ENCODE measurements at regions not wholly inside any gene's neighbourhood (a gene's known extent, or its start where the extent isn't known, plus 50 kb on each side); places are given as distances from the start of the nearest gene placed in this dataset.
"Not testable (repeated sequence)": the region's sequence is repeated elsewhere in the genome, so short reads cannot be mapped to it uniquely, and the experiment has no call there.

DNA sequence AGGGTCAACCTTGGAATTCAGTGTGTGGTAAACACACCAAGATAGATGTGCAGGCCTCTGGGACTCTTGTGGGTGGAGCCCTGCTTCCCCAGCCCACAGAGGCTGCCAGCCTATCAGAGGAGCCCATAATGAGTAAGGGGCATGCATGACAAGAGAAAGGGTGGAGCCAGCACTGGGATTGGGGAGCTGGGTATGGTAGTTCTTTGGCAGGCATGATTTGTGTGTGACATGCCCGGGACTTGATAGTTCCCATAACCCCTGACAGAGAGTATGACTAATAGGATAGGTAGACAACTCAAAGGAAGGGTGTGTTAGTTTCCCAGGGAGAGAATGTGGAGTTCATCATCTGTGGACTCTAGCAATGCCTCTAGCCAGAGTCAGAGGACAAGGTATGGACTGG, 143.0 kb downstream of the EMP1 start:
- DNase-seq, result no peak

DNA sequence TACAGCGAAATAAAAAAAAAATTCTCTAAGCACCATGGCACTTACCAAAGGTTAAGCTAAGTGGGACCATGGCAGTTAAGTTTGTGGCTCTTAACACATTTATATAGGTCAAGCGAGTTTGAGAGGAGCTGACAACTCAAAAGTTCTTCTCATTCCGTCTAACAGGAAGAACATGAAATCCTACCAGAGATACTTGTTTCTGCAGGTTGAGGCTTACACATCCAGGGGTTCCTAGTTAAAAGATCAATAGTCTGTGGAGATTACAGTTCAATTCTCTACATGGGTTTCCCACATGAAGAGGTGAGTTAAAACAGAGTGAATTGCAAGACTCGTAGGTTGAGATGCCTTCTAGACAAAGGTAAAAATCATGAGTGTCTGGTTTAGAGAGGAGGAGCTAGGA, 142.6 kb downstream of the EMP1 start:
- DNase-seq, result no peak

DNA sequence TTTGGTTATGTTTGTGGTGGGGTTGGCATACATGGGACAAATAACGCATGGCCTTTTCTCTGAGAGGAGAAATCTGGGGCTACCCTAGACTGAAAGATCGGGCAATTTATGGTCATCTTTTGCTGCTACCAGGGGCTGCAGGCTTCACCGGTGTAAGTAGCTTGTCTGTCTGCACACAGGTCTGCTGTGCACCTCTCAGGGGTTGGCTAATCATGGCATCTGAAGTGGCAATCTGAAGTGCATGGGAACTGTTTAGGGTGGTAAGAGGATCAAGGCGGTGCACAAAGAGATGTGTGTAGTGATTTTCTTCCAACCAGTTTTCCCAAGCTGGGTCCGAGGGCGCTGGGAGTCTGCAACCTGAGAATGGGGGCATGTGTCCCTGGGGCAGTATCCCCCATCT, 141.3 kb downstream of the EMP1 start:
- DNase-seq, result no peak

DNA sequence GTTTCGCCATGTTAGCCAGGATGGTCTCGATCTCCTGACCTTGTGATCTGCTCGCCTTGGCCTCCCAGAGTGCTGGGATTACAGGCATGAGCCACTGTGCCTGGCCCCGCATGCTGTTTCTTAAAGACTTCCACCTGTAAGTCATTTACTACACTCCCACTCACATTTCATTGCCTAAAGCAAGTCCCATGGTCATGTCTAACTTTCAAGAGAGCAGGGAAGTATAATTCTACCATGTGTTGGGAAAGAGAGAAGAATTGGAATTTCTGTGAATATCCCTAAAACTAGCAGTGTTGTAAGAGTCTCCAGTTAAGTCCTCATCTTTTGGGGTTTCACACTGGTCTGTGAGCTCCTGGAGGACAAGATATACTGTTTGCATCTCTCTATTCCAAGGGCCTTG, 139.7 kb downstream of the EMP1 start:
- DNase-seq, result no peak

DNA sequence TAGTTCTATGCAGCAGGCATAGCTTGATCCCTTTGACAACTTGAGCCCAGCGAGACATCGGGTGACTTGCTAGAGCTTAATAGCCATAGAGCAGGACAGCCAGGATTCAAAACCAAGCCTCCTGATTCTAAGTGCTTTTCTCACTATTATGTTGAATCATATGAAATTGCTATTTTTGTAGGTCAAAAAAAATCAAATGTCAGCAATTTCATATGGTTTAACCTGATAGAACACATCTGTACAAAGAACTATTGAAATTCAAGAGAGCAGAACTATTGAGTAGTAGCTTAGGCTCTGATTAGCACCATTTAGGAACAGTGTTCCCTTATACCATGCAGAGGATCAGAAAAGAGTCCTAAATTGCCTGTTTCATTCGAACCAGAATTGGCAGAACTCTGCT, 132.0 kb downstream of the EMP1 start:
- no peak for DNase-seq

DNA sequence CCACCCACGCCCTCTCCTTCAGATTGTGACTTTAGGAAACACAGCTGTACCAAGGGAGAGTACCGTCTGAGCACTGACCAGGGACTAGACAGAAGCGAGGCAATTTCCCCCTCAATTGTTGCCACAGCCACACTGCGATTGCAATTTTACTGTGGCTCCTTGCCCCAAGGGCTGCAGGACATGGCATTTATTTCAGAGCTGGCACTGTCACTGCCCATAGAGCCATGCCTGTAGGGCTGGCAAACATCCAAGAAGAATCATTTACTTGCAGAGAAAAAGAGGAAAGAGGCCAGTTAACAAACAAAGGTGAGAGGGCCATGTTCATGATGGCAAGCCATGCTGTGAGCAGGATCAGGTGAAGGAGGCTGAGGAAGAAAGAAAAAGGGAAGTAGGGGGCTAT, 129.6 kb downstream of the EMP1 start:
- no peak for DNase-seq

DNA sequence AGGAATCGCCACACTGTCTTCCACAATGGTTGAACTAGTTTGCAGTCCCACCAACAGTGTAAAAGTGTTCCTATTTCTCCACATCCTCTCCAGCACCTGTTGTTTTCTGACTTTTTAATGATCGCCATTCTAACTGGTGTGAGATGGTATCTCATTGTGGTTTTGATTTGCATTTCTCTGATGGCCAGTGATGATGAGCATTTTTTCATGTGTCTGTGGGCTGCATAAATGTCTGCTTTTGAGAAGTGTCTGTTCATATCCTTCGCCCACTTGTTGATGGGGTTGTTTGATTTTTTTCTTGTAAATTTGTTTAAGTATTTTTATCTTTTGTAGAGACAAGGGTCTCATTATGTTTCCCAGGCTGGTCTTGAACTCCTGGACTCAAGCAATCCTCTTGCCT, 128.5 kb downstream of the EMP1 start:
- DNase-seq, result not testable (repeated sequence)

DNA sequence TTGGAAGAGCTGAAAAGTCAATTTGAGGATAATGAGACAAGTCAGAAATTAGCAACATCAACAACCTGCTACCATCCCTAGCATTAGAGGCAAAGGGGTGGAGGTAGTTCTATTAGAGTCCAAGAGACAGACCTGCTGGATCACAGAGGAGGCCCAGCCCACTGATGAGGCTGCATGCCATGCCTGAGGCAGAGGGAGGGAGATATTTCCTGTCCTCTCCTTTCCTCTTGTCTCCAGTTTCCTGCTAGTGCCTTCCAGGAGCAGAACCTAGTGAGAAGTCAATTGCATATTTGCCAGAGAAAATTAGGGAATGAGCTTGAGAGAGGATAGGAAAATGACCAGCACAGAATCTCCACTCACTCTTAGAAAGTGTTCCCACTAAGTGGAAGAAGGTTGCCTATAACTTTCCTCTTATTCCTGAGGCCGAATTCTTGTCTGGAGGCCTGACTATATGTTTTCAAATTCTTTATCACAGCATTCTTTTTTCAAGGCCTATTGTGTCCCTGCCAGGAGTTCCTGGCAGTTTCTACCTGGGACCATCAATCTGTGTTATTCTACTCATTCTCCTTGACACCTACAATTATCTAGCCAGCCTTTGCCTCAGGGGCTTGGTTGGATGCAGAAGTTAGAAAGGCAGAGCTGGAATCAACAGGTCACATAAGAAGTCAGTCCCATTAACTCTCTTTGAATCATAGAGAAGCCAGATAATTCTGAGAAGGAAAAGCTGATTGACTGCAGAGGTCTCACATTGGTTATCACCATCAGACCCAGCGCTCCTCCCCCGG, 121.9 kb downstream of the EMP1 start:
- no peak for DNase-seq

DNA sequence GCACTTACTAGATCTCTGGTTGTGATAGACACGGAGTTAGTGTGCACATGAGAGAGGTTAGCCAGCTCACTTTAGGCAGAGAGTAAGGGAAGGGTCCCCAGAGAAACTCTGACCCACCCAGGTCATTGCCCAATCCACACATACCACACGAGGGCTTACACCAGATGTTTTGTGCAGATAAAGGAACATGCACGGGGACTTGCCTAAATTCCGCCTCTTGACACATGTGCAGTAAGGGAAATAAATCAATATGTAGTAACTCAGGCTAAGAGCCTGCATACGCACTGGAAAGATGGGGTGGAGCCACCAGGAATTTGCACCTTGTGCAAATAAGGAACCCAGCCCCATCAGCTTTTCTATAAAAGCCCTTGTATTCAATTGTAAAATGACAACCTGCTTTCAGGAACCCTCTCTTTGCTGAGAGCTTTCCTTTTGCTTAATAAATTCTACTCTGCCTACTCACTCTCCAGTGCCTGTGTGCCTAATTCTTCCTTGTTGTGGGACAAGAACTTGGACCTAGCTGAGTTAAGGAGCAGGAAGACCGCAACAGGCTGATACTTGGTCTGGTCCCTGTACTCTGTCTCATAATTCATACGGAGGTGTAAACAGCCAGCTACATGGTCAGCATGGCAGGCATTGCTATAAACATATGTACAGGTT, 120.2 kb downstream of the EMP1 start:
- no peak for DNase-seq

DNA sequence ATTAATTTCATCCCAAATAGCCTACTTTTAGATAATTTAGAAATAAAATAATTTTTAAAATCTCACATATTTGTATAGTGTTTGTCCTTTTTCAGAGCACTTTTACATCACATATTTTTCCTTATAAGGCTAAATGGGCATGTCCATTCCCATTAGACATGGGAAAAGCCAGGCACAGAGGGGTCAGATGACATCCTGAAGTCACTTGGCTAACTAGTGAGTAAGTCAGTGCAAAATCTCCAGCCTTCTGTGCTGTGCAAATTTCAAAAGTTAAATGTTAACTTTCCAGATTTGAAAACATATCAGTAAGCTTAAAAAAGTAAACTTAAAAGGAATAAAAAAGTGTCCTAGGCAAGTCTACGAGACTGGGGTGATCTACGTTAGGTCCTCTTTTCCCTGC, 117.4 kb downstream of the EMP1 start:
- DNase-seq, result no peak

DNA sequence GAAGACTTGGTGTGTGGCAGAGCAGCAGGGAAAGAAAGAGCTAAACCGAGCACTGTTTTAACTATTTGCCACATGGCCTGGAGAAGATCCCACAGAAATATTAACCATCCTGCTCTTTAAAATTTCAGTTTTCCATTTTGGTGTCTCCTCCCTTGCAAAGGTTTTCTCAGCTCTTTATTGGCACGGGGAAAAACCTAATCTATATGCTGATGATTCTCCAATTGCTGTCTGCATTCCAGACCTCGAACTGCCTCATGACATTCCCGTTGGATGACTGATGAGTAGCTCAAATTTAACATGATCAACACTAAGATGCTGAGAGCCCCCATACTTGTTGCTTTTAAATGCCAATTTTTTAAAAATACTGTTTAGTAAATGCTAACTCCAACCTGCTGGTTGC, 115.0 kb downstream of the EMP1 start:
- no peak for DNase-seq

DNA sequence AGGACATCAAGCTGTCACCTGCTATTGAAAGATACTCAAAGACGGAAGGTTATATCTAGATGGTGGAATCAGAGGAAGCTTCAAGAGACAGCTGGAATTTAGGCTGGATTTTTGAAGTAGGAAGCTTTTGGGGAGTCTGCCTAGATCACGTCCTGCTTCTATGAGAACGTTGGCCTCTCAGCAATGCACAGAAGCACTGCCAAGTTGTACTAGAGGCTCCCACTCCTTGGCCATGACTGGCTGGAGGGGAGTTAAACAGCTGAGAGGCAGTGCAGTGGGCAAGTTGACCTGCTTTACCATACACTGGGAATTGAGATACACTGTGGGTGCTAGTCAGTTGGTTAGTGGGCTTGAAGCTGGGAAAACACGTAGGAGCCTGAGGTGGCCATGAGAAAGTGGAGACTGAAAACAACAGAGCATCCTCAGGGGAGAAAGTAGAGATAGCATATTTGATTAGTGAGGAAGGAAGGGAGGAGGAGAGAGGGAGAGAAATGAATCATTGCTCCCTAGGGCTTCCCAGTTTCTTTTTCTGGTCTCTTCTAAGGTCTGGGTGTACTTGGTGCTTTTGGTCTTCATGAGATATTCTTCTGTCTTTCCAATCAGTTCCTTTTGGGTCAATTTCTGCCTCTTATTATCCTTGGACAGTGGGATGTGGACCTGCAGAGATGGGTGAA, 110.8 kb downstream of the EMP1 start:
- no peak for DNase-seq

DNA sequence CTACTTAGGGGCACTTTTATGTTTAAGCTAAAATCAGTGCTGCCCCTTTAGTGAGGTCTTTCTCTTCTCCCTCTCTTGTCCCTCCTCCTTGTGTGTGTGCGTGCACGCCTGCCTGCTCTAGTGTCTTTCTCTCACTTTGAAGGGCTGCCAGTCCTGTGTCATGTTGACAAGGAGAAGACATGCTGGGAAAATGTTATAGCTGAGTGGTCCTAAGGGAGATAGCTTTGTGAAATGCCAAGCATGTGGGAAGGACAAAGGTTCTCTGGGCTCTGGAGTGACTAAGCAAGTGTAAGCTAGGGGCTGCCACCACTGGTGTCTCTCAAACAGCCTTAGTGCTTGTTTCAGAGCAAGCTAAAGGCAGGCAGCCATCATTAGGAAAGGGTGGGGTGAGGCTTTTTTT, 108.4 kb downstream of the EMP1 start:
- no peak for DNase-seq

DNA sequence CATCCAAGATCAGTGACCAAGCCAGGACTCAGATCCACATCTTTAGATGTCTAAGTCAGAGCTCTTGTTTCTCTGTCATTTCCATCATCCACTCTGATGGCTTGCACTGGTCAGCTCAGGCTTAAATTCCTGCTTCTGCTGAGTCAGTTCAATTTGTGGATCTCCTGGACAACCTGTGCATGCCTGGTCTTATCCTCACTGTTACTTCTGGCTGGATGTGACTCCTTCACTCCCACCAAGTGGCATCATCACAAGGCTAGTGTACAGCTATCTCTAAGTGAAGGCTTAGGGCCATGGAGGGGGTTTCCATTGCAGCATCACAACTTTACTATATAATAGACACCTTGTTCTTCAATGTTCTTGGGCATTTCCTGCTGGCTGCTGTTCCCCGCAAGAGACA, 102.9 kb downstream of the EMP1 start:
- no peak for DNase-seq

DNA sequence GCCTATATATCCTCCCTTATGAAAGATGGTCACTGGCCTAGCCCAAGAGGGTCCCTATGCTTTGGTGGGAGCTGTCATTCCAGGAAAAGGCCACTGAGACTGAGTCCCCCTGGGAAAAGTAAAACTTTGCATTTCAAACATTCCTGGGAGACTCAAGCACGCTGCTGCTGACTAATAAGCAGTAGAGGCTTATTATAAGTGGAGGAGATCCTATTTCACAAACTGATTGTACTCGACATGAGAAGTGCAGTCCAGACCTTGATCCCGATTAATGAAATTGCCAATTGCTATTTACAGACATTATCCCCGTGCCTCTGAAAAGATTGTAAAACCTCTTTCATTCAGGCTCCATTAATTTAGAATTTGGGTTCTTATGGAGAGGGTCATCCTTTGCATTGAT, 96.6 kb downstream of the EMP1 start:
- DNase-seq, result no peak

DNA sequence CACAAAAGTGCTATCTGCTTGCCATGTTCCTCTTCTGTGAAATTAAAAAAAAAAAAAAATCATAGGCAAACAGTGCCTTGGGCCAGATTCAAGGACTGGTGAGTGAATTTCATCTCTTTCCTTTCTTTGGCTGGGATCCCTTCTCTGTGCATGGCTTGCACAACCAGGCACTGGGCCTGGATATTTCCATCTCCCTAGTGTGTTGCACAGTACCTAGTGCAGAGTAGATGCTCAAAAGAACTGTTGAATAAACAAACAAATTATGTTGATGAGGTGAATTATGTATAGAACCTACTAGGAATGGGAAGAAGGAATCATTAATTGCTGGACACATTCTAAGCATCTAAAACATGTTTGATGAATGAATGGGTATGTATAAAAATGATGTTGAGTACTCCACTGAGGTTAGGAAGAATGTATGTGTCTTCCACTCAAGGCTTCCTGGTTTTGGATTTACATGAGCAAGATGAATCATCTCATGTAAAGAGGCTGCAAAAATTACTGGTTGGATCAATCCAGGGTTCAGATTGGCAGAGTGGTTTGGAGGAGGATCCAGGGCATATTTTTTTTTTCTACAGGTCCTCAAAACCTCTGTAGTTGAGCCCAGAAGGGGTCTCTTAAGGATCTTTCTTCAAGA, 93.2 kb downstream of the EMP1 start:
- DNase-seq, result no peak

DNA sequence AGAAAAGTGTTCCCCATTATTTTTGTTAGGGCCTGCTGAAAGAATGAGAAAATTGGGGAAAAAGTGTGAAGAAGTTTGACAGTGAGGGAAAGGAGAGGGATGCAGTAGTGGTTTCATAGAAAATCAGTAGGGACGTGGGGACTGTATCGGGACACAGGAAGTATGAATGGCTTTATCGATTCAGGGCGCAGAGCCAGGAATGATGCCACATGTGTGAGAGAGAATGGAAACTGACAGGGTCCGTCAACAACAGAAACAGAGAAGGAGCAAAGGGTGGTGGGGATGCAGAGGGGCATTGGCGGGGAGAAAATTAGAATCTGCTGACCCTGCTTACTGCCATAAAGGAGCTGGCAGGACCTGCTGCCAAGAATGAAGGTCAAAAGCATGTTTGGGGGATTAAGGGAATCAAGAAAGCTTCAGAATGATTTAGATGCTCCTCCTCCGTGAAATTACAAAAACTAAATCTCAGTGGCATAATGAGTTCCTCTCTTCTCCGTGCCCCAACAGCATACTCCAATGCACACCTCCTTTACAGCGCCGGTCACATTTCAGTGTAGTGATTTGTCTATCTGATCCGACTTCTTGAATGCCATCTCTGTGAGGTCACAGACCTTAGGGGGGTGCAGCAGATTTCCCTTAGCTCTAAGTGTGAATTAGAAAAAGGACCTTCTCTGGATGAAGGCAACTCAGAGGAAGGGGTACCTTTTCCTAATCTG, 92.6 kb downstream of the EMP1 start:
- no peak for DNase-seq

DNA sequence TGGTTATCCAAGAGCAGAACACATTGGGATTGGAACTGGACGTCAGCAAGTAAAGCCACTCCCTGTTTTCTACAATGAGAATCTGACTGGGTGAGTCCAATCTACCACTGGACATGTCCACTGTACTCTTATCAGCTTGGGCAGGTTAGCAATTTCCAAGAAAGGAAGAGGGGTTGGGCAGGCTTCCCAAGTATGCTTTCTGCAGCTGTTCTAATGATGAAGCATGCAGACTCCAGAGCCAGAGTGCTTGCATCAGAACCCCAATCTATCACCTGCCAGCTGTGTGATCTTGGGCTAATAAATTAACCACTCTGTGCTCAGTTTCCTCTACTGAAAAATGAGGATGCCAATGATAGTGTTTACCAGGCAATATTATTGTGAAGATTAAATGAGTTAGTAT, 92.0 kb downstream of the EMP1 start:
- DNase-seq, result no peak

DNA sequence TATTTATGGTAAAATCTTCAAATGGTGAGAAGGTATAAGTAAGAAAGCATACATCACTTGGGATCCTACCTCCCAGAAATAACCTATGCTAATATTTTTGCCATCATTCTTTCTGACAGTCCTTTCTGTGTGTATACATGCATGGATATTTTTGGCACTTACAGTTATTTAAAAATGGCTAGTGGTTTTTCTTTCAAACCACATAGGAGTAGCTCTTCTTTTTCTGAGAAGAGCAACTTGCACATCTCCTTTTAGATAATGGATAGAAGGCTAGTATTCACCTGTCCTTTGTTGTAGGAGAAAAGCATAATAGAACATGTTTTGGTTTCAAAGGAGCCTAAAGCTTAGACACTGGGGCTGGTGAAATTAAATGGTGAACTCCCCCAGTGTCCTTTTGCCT, 87.3 kb downstream of the EMP1 start:
- DNase-seq, result no peak

DNA sequence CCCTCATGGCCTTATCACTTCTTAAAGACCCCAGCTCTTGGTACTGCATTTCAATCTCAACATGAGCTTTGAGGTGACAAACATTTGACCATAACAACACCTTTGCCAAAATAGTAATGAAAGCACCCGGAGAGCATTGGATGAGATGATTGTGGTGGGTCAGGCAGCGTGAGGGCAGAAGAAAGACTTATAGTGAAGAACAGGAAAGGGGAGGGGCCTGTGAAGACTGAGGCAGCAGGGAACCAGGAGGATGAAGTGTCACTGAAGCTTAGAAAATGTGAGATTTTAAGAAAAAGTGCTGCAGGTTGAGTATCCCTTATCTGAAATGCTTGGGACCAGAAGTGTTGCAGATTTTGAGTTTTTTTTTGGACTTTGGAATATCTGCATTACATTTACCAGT, 86.3 kb downstream of the EMP1 start:
- DNase-seq, result no peak

DNA sequence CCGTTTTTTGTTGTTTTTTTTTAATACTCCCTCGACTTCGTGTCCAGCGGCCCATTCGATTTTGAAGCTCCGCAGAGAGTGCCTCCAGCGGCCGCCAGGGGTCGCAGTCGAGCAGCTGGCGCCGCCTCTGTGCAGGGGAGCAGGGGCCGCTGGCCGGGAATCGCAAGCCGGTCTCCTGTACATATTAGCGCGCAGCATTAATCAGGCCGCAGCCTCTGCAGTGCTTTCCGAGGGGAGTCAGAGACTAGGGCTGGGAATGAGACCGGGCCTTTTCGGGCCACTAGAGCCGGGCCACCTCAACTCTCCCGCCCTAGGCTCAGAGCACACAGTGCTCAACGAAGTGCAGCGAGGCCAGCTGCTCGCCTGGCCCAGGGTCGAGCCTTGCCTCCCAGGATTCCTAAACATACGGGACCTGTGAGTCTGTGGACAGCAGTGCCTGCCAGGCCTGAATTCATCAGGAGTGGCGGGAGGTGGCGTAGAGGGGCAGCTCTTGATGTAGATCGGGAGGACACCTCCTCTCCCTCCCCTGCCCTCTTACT, 81.8 kb downstream of the EMP1 start:
- DNase-seq, result peak; percentile 51

DNA sequence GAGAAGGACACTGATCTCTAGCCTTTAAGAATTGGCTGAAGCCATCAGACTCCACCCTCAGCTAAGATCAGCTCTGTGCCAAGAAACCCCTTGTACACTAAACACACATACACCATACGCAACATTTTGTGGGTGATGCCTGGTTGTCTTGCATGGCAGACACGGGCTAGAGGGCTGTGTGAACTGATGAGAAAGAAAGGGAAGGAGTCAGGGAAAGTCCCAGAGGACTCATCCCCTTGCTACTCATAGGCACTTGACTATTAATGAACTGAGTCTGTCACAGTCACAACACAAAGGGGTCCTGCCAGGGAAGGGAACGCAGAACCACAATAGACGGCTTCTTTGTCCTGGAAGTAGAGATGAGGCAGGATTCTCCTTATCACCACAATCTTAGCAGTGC, 80.8 kb downstream of the EMP1 start:
- DNase-seq, result no peak
